ENCODE measurements at regions not wholly inside any gene's neighbourhood (a gene's known extent, or its start where the extent isn't known, plus 50 kb on each side); places are given as distances from the start of the nearest gene placed in this dataset.

DNA sequence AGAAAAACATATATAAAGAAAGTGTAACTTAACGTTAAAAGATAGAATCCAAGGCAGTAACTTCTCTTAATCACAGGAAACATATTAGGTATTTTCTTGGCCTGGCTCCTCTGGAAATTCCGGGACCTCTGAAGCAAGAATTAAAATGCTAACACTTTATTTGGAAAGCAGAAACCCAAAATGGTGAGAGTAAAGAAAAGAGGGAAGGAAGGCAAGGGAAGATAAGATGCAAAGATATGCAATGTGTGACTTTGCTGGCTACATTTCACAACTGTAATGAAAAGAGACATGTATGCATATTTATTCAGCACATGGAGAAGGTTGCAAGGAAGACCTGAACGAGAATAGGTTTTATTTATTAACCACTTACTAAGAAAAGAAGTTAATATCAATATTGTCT, 372.5 kb downstream of the TBL1XR1 start:
- TF ChIP-seq, protein P1, sequence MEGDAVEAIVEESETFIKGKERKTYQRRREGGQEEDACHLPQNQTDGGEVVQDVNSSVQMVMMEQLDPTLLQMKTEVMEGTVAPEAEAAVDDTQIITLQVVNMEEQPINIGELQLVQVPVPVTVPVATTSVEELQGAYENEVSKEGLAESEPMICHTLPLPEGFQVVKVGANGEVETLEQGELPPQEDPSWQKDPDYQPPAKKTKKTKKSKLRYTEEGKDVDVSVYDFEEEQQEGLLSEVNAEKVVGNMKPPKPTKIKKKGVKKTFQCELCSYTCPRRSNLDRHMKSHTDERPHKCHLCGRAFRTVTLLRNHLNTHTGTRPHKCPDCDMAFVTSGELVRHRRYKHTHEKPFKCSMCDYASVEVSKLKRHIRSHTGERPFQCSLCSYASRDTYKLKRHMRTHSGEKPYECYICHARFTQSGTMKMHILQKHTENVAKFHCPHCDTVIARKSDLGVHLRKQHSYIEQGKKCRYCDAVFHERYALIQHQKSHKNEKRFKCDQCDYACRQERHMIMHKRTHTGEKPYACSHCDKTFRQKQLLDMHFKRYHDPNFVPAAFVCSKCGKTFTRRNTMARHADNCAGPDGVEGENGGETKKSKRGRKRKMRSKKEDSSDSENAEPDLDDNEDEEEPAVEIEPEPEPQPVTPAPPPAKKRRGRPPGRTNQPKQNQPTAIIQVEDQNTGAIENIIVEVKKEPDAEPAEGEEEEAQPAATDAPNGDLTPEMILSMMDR (conservative IDR thresholded peaks at IDR 0.05), result no peak
- TF ChIP-seq EZH2 (IDR thresholded peaks at IDR 0.05; ENCODE audit: low read depth), result no peak

All from PC-9 (cell line).